Astrocyte of the cerebellum (primary cell): ENCODE measurements at regions not wholly inside any gene's neighbourhood (a gene's known extent, or its start where the extent isn't known, plus 50 kb on each side); places are given as distances from the start of the nearest gene placed in this dataset.
"Not testable (repeated sequence)": the region's sequence is repeated elsewhere in the genome, so short reads cannot be mapped to it uniquely, and the experiment has no call there.

ENCODE experiments used
- DNase-seq: peaks from one replicate; pipeline ENCODE4 v3.0.0-alpha.2; 2011; ENCODE audit warnings: low read depth
- H3K4me3 ChIP-seq: 2 replicates; pipeline ENCODE4 v1.5.1; 2011; ENCODE audit warnings: mild to moderate bottlenecking, low read depth, low read length, moderate library complexity
- CTCF ChIP-seq: IDR thresholded peaks from 2 replicates; pipeline ENCODE4 v1.5.1; 2012; ENCODE audit warnings: low read length, low read depth, moderate library complexity, mild to moderate bottlenecking; ENCODE audit errors: missing control alignments
- in situ Hi-C: cut with HindIII; loops from 2 replicates; pipeline ENCODE4 v1.10.0; 2017; ENCODE audit warnings: low sequenced_read_pairs

- DNase-seq, result no peak
- no peak overlapping the region for H3K4me3 ChIP-seq
- in situ Hi-C loops, result no loop called here
- TF ChIP-seq CTCF, result no peak
Observed at GRCh38 chr10:9452056-9452455, 1397.6 kb downstream of the GATA3 start.

GRCh38 chr10:9453871-9454270 lies 1399.4 kb downstream of the GATA3 start:
- H3K4me3 ChIP-seq, DNase-seq, in situ Hi-C loops: not testable (repeated sequence)

GRCh38 chr10:9469663-9470205 lies 1415.2 kb downstream of the GATA3 start:
- no peak for DNase-seq
- TF ChIP-seq CTCF, result no peak
- in situ Hi-C loops, result no loop called here

GRCh38 chr10:9470581-9470980 lies 1416.1 kb downstream of the GATA3 start:
- TF ChIP-seq CTCF, result no peak
- no peak for DNase-seq
- no peak overlapping the region for H3K4me3 ChIP-seq
- in situ Hi-C loops, result no loop called here

More at GRCh38 chr10:9469663-9470205, 1415.2 kb downstream of the GATA3 start:
- no peak overlapping the region for H3K4me3 ChIP-seq

GRCh38 chr10:9501944-9502343 lies 1447.5 kb downstream of the GATA3 start:
- TF ChIP-seq CTCF, result no peak
- in situ Hi-C loops, result no loop called here
- H3K4me3 ChIP-seq, result no peak overlapping the region
- no peak for DNase-seq

GRCh38 chr10:9504227-9504626 lies 1449.7 kb downstream of the GATA3 start:
- H3K4me3 ChIP-seq, result no peak overlapping the region
- in situ Hi-C loops, result no loop called here
- no peak for DNase-seq
- no peak for TF ChIP-seq CTCF

- DNase-seq, result no peak
- in situ Hi-C loops, result no loop called here
- H3K4me3 ChIP-seq, result no peak overlapping the region
- TF ChIP-seq CTCF, result no peak
Observed at GRCh38 chr10:9505546-9505945, 1451.1 kb downstream of the GATA3 start.
